ENCODE measurements at regions not wholly inside any gene's neighbourhood (a gene's known extent, or its start where the extent isn't known, plus 50 kb on each side); places are given as distances from the start of the nearest gene placed in this dataset.
"Not testable (repeated sequence)": the region's sequence is repeated elsewhere in the genome, so short reads cannot be mapped to it uniquely, and the experiment has no call there.

DNA sequence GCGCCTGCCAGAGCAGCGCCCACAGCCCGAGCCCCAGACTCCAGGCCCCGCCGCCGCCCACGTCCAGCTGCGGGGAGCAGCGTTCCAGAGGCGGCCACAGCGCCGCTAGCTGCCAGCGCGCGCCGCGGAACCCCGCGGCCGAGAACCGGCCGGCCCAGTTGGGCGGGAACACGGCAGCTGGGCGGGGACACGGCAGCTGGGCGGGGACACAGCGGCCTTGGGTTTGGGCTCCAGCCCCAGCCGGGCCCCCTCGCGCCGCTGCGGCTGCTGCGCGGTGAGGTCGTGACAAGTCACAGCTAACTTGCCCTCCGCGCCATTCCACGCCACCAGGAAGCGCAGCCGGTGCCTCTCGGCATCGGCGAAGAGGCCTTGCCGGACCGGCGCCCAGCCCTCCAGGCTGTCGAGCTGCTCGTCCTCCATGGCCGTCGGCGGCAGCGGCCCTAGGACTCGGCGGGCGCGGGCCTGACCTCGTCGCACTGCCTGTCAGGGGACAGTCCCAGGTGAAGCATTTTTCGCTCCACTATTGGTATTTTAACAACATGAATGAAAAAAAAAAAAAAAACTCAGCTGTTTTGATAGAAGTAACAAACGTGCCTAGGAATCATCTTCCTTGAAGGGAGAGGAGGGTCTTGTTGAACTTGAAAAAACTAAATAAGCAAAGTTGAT lies 56.6 kb upstream of the GOLGA8N start:
- peak; percentile 81 for DNase-seq
- H3K36me3 Mint-ChIP-seq, H3K4me1 Mint-ChIP-seq, H3K9me3 Mint-ChIP-seq, H3K27me3 Mint-ChIP-seq: not testable (repeated sequence)
- Mint-ChIP-seq H3K27ac (peak overlapping the region; percentile 63), H3K4me3 (peak overlapping the region; percentile 74)

DNA sequence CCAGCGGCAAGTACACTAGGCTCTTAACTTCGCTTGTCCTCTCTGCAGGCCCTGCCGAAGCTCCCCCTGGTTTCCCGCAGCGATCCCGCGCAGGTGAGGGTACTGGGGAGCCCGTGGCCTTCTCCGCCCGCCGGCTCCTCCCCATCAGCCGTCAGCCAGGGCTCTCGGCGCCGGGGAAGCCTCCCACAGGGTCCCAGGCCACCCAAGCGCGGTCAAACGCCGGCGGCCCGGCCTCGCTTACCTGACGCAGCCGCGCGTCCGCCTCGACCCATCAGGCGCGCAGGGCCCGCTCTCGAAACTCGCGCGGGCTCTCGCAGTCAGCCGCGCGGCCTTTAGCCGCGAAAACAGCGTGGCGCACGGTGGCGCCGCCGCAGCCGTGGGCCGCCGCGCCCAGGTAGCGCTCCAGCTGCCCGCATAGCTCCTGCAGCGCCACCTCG lies 57.2 kb upstream of the GOLGA8N start:
- H3K36me3 Mint-ChIP-seq, DNase-seq, H3K4me3 Mint-ChIP-seq, H3K9me3 Mint-ChIP-seq, H3K27me3 Mint-ChIP-seq, H3K4me1 Mint-ChIP-seq, H3K27ac Mint-ChIP-seq: not testable (repeated sequence)

DNA sequence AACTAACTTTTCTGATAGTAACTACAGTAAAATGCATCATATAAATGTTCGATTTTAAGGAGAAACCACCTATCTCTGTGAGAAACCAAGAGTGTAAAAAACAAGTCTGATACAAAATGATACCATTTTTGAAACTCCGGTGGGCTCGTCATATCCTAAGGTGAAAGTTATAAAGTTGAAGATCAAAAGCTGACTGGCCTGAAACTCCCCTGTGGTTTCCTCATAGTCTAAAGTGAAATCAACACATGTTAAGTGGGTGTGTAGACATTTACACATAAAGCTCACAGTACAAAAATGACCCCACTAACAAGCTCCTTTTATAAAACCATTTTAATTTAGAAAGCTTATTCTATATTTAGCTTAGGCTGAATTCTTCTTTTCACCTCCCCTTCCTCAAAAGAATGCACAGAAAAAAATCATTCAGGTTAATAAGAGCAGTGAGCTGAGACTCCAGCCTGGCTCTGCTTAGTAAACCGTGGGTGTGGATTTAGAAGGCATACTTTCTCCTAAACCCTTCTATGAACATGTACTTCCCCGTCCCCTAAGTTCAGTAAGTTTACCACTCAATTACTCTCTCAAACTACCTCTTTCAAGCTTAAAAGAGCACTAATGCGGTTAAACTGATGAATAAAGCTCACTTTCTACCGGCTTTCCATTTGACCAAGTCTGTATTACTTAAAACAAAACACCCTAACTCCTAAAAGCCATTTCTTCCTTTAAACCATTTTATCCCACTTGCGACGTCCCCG lies 57.9 kb upstream of the GOLGA8N start:
- H3K4me3 Mint-ChIP-seq, H3K36me3 Mint-ChIP-seq, H3K9me3 Mint-ChIP-seq, DNase-seq, H3K27ac Mint-ChIP-seq, H3K27me3 Mint-ChIP-seq, H3K4me1 Mint-ChIP-seq: not testable (repeated sequence)

DNA sequence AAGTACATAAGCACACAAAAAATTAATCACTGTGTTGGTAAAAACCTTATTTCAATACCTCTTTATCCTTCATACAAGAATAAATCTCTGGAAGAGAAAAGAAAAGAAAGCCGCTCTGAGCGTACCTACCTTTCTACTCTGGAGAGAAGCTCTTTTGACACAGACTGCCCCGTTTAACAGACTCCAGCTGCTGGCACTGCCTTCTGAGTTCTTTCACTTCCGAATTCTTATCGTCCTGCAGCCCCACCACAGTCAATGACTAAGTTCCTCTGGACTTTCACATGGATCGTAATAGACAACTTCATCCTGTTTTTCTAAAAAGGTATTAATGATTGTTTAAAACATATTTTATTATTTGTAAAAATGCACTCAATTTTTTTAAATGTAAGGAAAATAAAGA lies 67.5 kb upstream of the GOLGA8O start:
- H3K36me3 Mint-ChIP-seq, H3K27me3 Mint-ChIP-seq: not testable (repeated sequence)

DNA sequence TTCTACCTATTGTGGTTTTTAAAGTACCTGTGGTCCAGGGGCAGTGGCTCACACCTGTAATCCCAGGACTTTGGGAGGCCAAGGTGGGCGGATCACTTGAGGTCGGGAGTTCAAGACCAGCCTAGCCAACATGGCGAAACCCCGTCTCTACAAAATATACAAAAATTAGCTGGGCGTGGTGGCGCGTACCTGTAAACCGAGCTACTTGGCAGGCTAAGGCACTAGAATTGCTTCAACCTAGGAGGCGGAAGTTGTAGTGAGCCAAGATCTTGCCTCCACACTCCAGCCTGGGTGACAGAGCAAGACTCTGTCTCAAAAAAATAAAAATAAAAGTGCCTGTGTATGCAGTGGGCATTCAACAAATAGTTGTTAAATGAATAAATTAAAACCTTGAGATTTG lies 67.0 kb upstream of the GOLGA8O start:
- not testable (repeated sequence) for H3K9me3 Mint-ChIP-seq, H3K27ac Mint-ChIP-seq, H3K4me1 Mint-ChIP-seq, H3K36me3 Mint-ChIP-seq, H3K4me3 Mint-ChIP-seq, H3K27me3 Mint-ChIP-seq, DNase-seq

More for the DNA sequence above, 67.5 kb upstream of the GOLGA8O start:
- not testable (repeated sequence) for H3K27ac Mint-ChIP-seq, DNase-seq, H3K4me3 Mint-ChIP-seq, H3K4me1 Mint-ChIP-seq, H3K9me3 Mint-ChIP-seq

DNA sequence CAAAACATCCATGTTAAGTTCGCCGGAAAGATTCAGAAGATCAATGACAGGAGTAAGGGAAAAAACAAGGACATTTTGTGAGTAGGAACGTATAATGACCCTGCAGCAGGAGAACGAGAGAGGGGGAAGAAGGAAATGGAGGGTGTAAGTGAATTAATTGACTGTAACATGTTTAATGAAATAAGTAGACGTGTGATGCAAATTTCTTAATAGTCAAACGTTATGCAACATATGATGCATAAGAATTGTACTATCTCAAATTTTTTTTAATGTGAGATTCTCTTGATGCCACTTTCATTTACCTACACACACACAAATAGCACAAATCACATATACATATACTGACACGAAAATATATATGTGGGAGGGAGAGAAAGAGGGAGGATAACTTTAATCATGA lies 63.5 kb upstream of the GOLGA8O start:
- not testable (repeated sequence) for H3K4me1 Mint-ChIP-seq, H3K4me3 Mint-ChIP-seq, H3K9me3 Mint-ChIP-seq, DNase-seq, H3K27ac Mint-ChIP-seq, H3K36me3 Mint-ChIP-seq, H3K27me3 Mint-ChIP-seq

DNA sequence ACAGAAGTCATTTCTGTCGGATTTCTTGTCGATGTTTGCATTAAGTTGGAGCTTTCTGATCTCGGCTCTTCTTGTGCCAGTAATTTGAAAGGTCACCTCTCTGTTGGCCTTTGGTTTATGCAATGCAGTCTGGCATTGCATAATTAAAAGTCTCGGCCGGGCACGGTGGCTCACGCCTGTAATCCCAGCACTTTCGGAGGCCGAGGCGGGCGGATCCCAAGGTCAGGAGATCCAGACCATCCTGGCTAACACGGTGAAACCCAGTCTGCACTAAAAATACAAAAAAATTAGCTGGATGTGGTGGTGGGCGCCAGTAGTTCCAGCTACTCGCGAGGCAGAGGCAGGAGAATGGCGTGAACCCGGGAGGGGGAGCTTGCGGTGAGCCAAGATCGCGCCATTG lies 62.6 kb upstream of the GOLGA8O start:
- not testable (repeated sequence) for H3K4me1 Mint-ChIP-seq, H3K4me3 Mint-ChIP-seq, H3K36me3 Mint-ChIP-seq, DNase-seq, H3K9me3 Mint-ChIP-seq, H3K27me3 Mint-ChIP-seq, H3K27ac Mint-ChIP-seq

DNA sequence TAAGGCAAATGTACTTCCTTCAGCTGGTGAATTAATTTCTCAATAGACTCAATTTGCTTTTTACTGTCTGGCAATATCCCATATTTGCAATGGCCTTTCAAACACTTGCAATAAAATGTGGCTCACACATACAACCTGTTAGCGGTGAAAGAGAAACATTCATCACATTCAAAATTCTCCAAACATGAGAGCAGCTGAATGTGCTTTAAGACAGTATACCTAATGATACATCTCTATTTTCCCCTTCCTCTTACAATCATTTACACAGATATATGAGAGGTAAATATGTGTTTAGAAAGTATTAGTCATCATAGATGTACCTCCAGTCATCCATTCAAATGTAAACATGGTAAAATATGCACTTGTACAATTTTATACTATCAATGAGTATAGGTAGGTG lies 61.5 kb upstream of the GOLGA8O start:
- H3K27ac Mint-ChIP-seq, DNase-seq, H3K36me3 Mint-ChIP-seq, H3K4me1 Mint-ChIP-seq, H3K4me3 Mint-ChIP-seq, H3K9me3 Mint-ChIP-seq, H3K27me3 Mint-ChIP-seq: not testable (repeated sequence)

DNA sequence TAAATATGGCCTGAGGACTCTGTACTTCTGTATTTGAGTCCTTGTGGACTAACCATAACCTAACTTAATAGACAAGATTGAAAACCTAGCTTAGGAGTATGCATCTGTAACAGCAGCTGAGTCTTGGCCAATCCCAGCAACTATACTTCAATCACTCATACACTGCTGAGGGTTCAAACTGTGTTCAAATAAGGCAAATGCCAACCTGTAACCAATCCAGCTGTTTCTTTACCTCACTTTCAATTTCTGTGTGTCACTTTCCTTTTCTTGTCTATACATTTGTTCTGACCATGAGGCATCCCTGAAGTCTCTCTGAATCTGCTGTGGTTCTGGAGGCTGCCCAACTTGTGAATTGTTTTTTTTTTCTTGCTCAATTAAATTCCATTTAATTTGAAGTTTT lies 57.9 kb upstream of the GOLGA8O start:
- H3K4me1 Mint-ChIP-seq, H3K4me3 Mint-ChIP-seq, H3K27me3 Mint-ChIP-seq, H3K9me3 Mint-ChIP-seq, H3K36me3 Mint-ChIP-seq, DNase-seq: not testable (repeated sequence)
- peak overlapping the region; percentile 68 for H3K27ac Mint-ChIP-seq

GRCh38 chr15:32510027-32510426 lies 54.6 kb upstream of the GOLGA8O start:
- H3K4me3 Mint-ChIP-seq, H3K36me3 Mint-ChIP-seq, H3K9me3 Mint-ChIP-seq, H3K27ac Mint-ChIP-seq, H3K27me3 Mint-ChIP-seq, H3K4me1 Mint-ChIP-seq, DNase-seq: not testable (repeated sequence)

- H3K36me3 Mint-ChIP-seq, H3K27ac Mint-ChIP-seq, H3K4me1 Mint-ChIP-seq: not testable (repeated sequence)
These were observed 52.6 kb upstream of the GOLGA8O start for GRCh38 chr15:32508081-32508480.

GRCh38 chr15:32506787-32507186 lies 51.4 kb upstream of the GOLGA8O start:
- H3K27me3 Mint-ChIP-seq, DNase-seq, H3K9me3 Mint-ChIP-seq, H3K4me3 Mint-ChIP-seq, H3K4me1 Mint-ChIP-seq, H3K36me3 Mint-ChIP-seq, H3K27ac Mint-ChIP-seq: not testable (repeated sequence)

More at GRCh38 chr15:32508081-32508480, 52.6 kb upstream of the GOLGA8O start:
- DNase-seq, H3K27me3 Mint-ChIP-seq, H3K9me3 Mint-ChIP-seq, H3K4me3 Mint-ChIP-seq: not testable (repeated sequence)

- H3K4me1 Mint-ChIP-seq, H3K9me3 Mint-ChIP-seq, H3K27me3 Mint-ChIP-seq, H3K27ac Mint-ChIP-seq, H3K4me3 Mint-ChIP-seq, H3K36me3 Mint-ChIP-seq, DNase-seq: not testable (repeated sequence)
These were observed 50.2 kb upstream of the GOLGA8O start for GRCh38 chr15:32505633-32506032.

Measured in activated naive CD8-positive, alpha-beta T cell treated with anti-CD3 and anti-CD28 coated beads for 36 hours (primary cell).